ENCODE measurements at regions not wholly inside any gene's neighbourhood (a gene's known extent, or its start where the extent isn't known, plus 50 kb on each side); places are given as distances from the start of the nearest gene placed in this dataset.
A peak's percentile ranks its signal among the peaks of the same experiment; 100 is the strongest.

DNA sequence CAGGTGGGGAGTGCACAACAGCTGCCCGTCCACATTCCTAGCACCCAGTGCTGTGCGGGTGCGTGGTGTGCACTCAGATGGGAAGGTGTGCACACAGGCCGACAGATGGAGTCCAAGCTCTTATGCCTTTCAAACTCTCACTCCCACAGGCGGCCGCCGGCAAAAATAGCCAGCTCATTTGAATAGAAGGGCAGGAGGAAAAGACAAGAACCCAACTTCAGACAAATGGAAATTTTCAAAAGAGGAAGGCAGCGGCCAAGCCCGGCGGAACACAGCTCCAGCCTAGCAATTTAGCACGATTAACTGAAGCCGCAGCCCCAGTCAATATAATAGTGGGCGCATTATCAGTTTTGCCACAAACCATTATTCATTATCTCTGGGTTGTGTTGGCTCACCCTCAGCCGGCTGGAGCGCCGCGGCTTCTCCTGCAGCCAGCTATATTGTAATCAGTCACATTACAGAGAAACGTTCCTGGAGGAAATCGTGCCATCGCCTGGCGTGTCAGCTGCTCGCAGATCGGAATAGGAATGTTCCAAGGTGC, 103.9 kb upstream of the SEC14L1 start:
- TF ChIP-seq EZH2 (IDR thresholded peaks at IDR 0.05; ENCODE audit: borderline replicate concordance, insufficient read depth, low read length, poor library complexity, severe bottlenecking) (no peak), EP300 (conservative IDR thresholded peaks at IDR 0.05; ENCODE audit: poor library complexity, severe bottlenecking) (no peak), POLR2AphosphoS5 (IDR thresholded peaks at IDR 0.05) (peak; percentile 52), TAF1 (IDR thresholded peaks at IDR 0.05; ENCODE audit: low read depth) (no peak), RAD21 (conservative IDR thresholded peaks at IDR 0.05) (no peak)
- TF ChIP-seq, protein P1, sequence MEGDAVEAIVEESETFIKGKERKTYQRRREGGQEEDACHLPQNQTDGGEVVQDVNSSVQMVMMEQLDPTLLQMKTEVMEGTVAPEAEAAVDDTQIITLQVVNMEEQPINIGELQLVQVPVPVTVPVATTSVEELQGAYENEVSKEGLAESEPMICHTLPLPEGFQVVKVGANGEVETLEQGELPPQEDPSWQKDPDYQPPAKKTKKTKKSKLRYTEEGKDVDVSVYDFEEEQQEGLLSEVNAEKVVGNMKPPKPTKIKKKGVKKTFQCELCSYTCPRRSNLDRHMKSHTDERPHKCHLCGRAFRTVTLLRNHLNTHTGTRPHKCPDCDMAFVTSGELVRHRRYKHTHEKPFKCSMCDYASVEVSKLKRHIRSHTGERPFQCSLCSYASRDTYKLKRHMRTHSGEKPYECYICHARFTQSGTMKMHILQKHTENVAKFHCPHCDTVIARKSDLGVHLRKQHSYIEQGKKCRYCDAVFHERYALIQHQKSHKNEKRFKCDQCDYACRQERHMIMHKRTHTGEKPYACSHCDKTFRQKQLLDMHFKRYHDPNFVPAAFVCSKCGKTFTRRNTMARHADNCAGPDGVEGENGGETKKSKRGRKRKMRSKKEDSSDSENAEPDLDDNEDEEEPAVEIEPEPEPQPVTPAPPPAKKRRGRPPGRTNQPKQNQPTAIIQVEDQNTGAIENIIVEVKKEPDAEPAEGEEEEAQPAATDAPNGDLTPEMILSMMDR (IDR thresholded peaks at IDR 0.05; ENCODE audit: poor library complexity, severe bottlenecking) = no peak
- TF ChIP-seq, protein P2, sequence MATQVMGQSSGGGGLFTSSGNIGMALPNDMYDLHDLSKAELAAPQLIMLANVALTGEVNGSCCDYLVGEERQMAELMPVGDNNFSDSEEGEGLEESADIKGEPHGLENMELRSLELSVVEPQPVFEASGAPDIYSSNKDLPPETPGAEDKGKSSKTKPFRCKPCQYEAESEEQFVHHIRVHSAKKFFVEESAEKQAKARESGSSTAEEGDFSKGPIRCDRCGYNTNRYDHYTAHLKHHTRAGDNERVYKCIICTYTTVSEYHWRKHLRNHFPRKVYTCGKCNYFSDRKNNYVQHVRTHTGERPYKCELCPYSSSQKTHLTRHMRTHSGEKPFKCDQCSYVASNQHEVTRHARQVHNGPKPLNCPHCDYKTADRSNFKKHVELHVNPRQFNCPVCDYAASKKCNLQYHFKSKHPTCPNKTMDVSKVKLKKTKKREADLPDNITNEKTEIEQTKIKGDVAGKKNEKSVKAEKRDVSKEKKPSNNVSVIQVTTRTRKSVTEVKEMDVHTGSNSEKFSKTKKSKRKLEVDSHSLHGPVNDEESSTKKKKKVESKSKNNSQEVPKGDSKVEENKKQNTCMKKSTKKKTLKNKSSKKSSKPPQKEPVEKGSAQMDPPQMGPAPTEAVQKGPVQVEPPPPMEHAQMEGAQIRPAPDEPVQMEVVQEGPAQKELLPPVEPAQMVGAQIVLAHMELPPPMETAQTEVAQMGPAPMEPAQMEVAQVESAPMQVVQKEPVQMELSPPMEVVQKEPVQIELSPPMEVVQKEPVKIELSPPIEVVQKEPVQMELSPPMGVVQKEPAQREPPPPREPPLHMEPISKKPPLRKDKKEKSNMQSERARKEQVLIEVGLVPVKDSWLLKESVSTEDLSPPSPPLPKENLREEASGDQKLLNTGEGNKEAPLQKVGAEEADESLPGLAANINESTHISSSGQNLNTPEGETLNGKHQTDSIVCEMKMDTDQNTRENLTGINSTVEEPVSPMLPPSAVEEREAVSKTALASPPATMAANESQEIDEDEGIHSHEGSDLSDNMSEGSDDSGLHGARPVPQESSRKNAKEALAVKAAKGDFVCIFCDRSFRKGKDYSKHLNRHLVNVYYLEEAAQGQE (IDR thresholded peaks at IDR 0.05; ENCODE audit: borderline replicate concordance) = no peak
